H1 (cell line): ENCODE measurements at regions not wholly inside any gene's neighbourhood (a gene's known extent, or its start where the extent isn't known, plus 50 kb on each side); places are given as distances from the start of the nearest gene placed in this dataset.

Experiments used
- BACH1 ChIP-seq: IDR thresholded peaks from 2 replicates; pipeline ENCODE4 v1.6.1; 2012; ENCODE audit warnings: low read length, improper control_type of control experiment
- EGR1 ChIP-seq: IDR thresholded peaks from 2 replicates; pipeline ENCODE4 v1.6.1; 2011; ENCODE audit warnings: low read depth, low read length, borderline replicate concordance
- MAFK ChIP-seq: IDR thresholded peaks from 2 replicates; pipeline ENCODE4 v1.6.1; 2012; ENCODE audit warnings: low read depth, mild to moderate bottlenecking, improper control_type of control experiment, low read length
- SAP30 ChIP-seq: fragments of 300-600 bp; sonication (generic); IDR thresholded peaks from 2 replicates; pipeline ENCODE4 v1.7.1; 2012; ENCODE audit warnings: low read length, moderate library complexity, mild to moderate bottlenecking, inconsistent platforms; ENCODE audit not compliant: insufficient read depth, insufficient replicate concordance
- SIN3A ChIP-seq, 2 experiments: IDR thresholded peaks in 1 of 2; conservative IDR thresholded peaks in 1 of 2; 2 replicates each; pipeline ENCODE4 v1.6.1; 2011 to 2012; ENCODE audit warnings: low read length in 2 of 2, improper control_type of control experiment in 1 of 2, low read depth in 1 of 2, mild to moderate bottlenecking in 1 of 2
- SIX5 ChIP-seq: IDR thresholded peaks from 2 replicates; pipeline ENCODE4 v1.6.1; 2011; ENCODE audit warnings: mild to moderate bottlenecking, low read depth, low read length
- TAF1 ChIP-seq: IDR thresholded peaks from 2 replicates; pipeline ENCODE4 v1.6.1; 2011; ENCODE audit warnings: mild to moderate bottlenecking, low read depth, low read length
- TCF12 ChIP-seq: IDR thresholded peaks from 2 replicates; pipeline ENCODE4 v1.6.1; 2011; ENCODE audit warnings: low read depth, mild to moderate bottlenecking, low read length
- TEAD4 ChIP-seq: IDR thresholded peaks from 2 replicates; pipeline ENCODE4 v1.6.1; 2012; ENCODE audit warnings: low read depth, low read length, inconsistent platforms, mixed read lengths
- YY1 ChIP-seq: IDR thresholded peaks from 2 replicates; pipeline ENCODE4 v1.6.1; 2011; ENCODE audit warnings: low read depth, mild to moderate bottlenecking, low read length
- ZNF274 ChIP-seq: IDR thresholded peaks from 2 replicates; pipeline ENCODE4 v1.7.0; 2012; ENCODE audit warnings: low read length, borderline replicate concordance; ENCODE audit errors: extremely low read depth
- TF ChIP-seq, protein P1 (sequence below): fragments of 300-600 bp; sonication (generic); IDR thresholded peaks from 2 replicates; pipeline ENCODE4 v1.7.1; 2012; ENCODE audit warnings: low read length, moderate library complexity, mild to moderate bottlenecking, inconsistent platforms; ENCODE audit not compliant: insufficient replicate concordance

DNA sequence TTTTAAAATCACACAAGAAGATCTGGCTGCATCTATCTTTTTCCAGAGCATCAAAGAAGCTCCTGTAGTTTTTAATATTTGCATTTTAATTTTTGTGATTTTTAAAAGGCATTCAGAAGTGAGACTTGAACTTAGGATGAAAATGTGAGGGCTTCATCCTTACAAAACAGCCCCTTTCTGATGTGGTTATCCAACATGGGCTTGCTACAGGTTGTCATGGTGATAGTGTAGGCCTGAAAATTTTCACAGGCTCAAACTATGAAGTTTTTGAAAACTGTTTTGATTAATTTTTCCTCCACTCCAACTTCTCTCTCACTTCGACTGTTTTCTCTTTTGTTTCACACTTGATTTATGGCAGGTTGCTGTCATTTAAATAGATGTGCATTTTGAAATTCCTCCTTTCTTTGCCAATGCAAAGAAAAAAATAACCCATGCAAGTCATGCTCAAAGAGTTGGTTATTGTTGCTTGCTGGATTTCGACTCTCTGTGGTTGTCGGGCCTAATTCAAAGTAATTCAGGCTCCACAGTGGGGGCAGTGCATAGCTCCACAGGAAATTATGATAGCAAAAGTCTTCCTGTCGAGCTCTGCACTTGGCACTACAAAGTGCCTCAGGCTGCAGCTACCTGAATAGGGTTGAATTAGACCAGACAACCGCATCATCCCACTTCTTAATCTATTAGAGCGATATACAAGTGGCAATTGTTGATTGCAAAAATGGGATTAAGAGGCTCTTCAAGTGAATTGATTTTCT is 201.0 kb upstream of the GPR101 start (continued):
- TF ChIP-seq, protein P1, sequence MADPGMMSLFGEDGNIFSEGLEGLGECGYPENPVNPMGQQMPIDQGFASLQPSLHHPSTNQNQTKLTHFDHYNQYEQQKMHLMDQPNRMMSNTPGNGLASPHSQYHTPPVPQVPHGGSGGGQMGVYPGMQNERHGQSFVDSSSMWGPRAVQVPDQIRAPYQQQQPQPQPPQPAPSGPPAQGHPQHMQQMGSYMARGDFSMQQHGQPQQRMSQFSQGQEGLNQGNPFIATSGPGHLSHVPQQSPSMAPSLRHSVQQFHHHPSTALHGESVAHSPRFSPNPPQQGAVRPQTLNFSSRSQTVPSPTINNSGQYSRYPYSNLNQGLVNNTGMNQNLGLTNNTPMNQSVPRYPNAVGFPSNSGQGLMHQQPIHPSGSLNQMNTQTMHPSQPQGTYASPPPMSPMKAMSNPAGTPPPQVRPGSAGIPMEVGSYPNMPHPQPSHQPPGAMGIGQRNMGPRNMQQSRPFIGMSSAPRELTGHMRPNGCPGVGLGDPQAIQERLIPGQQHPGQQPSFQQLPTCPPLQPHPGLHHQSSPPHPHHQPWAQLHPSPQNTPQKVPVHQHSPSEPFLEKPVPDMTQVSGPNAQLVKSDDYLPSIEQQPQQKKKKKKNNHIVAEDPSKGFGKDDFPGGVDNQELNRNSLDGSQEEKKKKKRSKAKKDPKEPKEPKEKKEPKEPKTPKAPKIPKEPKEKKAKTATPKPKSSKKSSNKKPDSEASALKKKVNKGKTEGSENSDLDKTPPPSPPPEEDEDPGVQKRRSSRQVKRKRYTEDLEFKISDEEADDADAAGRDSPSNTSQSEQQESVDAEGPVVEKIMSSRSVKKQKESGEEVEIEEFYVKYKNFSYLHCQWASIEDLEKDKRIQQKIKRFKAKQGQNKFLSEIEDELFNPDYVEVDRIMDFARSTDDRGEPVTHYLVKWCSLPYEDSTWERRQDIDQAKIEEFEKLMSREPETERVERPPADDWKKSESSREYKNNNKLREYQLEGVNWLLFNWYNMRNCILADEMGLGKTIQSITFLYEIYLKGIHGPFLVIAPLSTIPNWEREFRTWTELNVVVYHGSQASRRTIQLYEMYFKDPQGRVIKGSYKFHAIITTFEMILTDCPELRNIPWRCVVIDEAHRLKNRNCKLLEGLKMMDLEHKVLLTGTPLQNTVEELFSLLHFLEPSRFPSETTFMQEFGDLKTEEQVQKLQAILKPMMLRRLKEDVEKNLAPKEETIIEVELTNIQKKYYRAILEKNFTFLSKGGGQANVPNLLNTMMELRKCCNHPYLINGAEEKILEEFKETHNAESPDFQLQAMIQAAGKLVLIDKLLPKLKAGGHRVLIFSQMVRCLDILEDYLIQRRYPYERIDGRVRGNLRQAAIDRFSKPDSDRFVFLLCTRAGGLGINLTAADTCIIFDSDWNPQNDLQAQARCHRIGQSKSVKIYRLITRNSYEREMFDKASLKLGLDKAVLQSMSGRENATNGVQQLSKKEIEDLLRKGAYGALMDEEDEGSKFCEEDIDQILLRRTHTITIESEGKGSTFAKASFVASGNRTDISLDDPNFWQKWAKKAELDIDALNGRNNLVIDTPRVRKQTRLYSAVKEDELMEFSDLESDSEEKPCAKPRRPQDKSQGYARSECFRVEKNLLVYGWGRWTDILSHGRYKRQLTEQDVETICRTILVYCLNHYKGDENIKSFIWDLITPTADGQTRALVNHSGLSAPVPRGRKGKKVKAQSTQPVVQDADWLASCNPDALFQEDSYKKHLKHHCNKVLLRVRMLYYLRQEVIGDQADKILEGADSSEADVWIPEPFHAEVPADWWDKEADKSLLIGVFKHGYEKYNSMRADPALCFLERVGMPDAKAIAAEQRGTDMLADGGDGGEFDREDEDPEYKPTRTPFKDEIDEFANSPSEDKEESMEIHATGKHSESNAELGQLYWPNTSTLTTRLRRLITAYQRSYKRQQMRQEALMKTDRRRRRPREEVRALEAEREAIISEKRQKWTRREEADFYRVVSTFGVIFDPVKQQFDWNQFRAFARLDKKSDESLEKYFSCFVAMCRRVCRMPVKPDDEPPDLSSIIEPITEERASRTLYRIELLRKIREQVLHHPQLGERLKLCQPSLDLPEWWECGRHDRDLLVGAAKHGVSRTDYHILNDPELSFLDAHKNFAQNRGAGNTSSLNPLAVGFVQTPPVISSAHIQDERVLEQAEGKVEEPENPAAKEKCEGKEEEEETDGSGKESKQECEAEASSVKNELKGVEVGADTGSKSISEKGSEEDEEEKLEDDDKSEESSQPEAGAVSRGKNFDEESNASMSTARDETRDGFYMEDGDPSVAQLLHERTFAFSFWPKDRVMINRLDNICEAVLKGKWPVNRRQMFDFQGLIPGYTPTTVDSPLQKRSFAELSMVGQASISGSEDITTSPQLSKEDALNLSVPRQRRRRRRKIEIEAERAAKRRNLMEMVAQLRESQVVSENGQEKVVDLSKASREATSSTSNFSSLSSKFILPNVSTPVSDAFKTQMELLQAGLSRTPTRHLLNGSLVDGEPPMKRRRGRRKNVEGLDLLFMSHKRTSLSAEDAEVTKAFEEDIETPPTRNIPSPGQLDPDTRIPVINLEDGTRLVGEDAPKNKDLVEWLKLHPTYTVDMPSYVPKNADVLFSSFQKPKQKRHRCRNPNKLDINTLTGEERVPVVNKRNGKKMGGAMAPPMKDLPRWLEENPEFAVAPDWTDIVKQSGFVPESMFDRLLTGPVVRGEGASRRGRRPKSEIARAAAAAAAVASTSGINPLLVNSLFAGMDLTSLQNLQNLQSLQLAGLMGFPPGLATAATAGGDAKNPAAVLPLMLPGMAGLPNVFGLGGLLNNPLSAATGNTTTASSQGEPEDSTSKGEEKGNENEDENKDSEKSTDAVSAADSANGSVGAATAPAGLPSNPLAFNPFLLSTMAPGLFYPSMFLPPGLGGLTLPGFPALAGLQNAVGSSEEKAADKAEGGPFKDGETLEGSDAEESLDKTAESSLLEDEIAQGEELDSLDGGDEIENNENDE = no peak
- TF ChIP-seq SIX5 (no peak), EGR1 (no peak), TCF12 (no peak), TEAD4 (no peak), ZNF274 (no peak), MAFK (no peak), TAF1 (no peak), YY1 (no peak), SAP30 (no peak), SIN3A (conservative IDR thresholded peaks at IDR 0.05 in 1 of 2, IDR thresholded peaks at IDR 0.05 in 1 of 2; ENCODE audit: low read depth in 1 of 2, low read length in 2 of 2) (no peak), BACH1 (no peak)
